ENCODE measurements at regions not wholly inside any gene's neighbourhood (a gene's known extent, or its start where the extent isn't known, plus 50 kb on each side); places are given as distances from the start of the nearest gene placed in this dataset.

DNA sequence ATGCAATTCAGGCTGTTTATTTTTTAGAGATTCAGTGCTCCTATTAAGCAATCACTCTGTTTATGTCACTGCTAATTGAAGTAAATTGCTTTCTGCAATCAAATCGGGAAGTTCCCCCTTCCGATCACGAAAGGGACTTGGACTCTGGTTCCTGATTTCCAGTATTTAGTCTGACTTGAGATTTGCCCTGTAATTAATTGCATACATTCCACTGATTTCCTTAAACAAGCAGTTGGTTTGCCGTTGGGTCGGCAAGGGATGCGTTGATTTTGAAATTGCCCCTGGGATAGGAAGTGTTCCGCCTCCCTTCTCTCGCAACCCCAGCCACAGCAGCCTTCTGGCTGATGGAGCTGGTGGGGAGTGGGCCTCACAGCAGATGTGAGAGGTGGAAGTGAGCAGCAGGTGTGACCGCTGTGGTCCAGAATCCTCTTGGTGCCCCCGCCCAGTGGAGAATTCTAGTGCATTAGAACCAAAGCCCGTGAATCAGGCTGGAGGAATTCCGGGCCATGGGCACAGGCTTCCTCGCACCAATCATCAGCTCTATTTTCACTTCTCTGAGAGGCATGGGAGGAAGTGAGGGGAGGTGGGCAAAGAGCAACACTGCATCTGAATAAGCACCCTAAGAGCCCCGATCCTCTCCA, 102.5 kb downstream of the SPRY4 start:
- TF ChIP-seq RAD21 (IDR thresholded peaks at IDR 0.05; ENCODE audit: low read length) (no peak), SMC3 (IDR thresholded peaks at IDR 0.05; ENCODE audit: low read depth, low read length) (no peak), NRF1 (IDR thresholded peaks at IDR 0.05; ENCODE audit: low read depth, low read length) (no peak)
- TF ChIP-seq, protein P1, sequence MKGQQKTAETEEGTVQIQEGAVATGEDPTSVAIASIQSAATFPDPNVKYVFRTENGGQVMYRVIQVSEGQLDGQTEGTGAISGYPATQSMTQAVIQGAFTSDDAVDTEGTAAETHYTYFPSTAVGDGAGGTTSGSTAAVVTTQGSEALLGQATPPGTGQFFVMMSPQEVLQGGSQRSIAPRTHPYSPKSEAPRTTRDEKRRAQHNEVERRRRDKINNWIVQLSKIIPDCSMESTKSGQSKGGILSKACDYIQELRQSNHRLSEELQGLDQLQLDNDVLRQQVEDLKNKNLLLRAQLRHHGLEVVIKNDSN (IDR thresholded peaks at IDR 0.05; ENCODE audit: borderline replicate concordance, low read depth), result no peak
- TF ChIP-seq, protein P2, sequence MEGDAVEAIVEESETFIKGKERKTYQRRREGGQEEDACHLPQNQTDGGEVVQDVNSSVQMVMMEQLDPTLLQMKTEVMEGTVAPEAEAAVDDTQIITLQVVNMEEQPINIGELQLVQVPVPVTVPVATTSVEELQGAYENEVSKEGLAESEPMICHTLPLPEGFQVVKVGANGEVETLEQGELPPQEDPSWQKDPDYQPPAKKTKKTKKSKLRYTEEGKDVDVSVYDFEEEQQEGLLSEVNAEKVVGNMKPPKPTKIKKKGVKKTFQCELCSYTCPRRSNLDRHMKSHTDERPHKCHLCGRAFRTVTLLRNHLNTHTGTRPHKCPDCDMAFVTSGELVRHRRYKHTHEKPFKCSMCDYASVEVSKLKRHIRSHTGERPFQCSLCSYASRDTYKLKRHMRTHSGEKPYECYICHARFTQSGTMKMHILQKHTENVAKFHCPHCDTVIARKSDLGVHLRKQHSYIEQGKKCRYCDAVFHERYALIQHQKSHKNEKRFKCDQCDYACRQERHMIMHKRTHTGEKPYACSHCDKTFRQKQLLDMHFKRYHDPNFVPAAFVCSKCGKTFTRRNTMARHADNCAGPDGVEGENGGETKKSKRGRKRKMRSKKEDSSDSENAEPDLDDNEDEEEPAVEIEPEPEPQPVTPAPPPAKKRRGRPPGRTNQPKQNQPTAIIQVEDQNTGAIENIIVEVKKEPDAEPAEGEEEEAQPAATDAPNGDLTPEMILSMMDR (IDR thresholded peaks at IDR 0.05), result no peak
- TF ChIP-seq, protein P3, sequence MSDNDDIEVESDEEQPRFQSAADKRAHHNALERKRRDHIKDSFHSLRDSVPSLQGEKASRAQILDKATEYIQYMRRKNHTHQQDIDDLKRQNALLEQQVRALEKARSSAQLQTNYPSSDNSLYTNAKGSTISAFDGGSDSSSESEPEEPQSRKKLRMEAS (IDR thresholded peaks at IDR 0.05; ENCODE audit: low read depth), result no peak

Data from SK-N-SH (cell line).